DMS79 treated with DMSO at 0.1 percent for 48 hours (cell line): ENCODE measurements at regions not wholly inside any gene's neighbourhood (a gene's known extent, or its start where the extent isn't known, plus 50 kb on each side); places are given as distances from the start of the nearest gene placed in this dataset.
A peak's percentile ranks its signal among the peaks of the same experiment; 100 is the strongest.

ENCODE experiments used
- DNase-seq: peaks from one replicate; lab custom pipeline; 2025; lab: John Stamatoyannopoulos, UW

DNA sequence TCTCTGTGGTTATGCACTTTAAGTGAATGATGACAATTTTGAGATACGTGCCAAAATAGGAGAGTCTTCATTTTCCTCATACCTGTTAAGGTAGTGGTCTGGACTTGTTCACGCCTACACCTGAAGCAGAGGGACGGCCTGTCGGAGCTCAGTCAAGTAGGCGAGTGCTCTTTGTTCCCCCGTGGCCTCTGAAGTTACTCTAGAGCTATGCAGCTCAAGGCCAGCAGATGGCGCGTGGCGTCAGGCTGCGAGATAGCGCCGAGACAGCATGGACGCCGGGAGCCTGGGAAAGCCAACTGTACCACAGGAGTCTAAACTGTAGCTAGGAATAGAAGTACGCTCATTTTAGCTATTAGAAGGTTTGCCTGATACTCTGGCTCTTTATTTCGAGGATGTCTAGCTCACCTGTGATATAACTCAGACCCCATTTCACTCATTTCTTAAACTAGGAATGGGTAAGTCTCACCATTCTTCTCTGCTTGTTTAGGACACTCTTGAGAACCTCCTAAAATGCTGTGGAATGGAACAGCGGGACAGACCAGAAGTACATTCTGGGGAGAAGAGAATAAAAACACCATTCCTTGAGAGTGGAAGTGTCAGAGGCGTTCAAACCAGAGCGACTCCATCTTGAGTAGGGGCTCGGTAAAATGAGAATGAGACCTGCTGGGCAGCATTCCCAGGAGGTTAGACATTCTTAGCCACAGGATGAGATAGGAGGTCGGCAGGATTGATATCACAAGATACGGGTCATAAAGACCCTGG is 267.4 kb upstream of the HMGA2 start:
- DNase-seq = peak; percentile 5

DNA sequence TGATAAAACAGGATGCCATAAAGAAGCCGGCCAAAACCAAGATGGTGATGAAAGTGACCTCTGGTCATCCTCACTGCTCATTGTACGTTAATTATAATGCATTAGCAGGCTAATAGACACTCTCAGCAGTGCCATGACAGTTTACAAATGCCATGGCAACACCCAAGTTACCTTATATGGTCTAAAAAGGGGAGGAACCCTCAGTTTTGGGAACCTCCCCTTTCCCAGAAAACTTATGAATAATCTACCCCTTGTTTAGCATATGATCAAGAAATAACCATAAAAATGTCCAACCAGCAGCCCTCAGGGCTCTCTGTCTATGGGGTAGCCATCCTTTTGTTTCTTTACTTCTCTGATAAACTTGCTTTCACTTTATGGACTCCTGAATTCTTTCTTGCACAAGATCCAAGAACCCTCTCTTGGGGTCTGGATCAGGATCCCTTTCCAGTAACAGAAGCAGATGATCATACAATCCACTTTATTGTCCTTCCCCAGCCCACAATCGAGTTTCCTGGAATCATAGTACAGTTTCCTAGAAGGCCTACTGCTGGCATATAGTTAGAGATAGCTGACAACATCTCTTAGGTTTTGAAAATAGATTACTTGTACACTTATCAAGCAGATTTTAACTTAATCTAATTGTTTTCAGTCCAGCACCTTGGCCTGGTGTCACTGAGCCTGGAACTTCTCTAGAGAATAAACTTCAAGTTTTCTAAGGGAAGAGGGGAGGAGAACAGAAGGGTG is 266.7 kb upstream of the HMGA2 start:
- no peak for DNase-seq

DNA sequence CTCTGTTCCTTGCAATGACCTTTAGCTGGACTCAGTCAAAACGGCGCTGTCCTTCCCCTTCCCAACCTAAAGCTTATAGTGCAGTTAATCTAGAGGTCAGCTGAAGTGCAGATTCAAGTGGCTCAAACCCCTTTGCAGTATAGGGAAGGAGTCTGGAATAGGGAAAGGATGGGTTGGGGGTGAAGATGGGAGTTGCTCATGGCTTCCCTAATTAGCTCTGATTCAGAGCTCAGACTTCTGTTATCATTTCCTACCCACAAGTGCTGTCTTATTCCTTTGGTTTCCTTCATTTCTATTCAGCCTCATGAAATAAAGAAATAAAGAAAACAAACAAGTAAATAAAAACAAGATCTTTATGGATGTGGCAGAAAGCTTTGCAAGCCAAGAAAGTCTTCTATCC is 264.0 kb upstream of the HMGA2 start:
- no peak for DNase-seq

DNA sequence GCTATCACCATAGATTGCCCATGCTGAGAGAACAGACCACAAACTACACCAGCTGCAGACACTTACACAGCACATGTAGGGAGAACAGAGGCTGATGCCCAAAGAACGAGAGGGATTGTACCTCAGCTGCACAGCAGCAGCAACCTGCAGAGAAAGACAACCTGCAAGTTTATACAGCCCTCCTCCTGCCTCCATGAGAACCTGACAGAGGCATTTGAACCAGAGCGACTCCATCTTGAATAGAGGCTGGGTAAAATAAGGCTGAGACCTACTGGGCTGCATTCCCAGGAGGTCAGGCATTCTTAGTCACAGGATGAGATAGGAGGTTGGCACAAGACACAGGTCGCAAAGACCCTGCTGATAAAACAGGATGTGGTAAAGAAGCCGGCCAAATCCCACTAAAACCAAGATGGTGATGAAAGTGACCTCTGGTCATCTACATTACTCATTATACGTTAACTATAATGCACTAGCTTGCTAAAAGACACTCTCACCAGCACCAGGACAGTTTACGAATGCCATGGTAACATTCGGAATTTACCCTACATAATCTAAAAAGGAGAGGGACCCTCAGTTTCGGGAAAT is 262.4 kb upstream of the HMGA2 start:
- no peak for DNase-seq

DNA sequence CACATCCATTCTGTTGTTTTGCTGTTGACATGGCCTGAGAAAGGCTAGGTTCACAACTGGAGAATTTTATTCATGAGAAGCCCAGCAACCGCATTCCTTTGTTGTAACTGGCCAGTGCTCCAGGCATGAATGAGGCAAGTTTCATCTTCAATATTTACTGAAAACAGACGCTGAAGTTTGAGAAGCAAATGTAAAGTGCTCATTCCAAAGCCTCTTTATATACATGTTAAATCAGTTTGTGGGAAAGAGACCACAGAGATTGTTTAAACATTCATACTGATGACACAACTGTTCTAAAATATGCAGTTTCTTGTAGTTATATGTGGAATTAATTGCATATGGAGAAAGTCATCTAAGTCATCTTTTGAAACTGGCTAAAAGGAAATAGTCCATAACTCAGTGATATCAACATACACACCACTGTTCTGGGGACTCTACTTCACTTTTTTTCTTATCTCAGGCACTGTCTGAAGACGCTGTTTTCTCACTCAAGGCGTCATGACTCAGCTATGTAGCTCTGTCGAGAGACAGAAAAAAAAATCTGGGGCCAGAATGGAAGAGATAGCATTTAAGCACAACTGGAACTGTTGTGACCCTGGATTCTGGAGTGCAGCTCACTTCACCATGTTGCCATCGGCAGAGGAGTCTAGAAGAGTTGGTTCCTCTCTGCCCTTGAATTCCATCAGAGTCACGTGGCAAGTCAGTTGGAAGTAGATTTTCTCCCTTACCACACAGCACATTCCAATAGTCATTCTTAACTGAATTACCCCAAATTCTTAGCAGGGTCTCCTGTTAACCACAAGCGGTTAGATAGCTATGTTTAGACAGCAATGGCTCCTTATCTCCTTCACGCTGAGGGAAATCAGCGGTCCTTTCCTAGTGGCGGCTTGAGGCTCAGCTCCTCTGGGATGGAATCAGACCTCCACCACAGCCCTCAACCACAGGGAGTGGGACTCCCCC is 258.4 kb upstream of the HMGA2 start:
- DNase-seq = no peak

DNA sequence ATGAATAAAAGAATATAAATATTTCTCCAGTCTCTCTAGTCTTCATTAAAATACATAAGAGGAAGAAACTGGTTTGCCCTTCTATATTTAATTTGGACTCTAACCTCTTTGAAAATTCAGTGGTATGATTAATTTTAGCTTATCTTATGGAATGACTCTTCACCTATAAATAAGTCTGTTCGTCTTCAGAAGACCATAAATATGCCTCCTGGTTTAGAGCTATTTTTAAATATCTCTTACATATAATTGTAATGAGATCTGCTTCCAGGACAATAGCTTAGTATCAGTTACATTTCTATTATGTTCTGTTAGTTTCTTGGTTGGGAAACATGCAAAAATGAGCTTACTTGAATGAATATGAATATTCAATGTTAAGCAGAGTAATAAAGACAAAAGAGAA is 257.5 kb upstream of the HMGA2 start:
- DNase-seq = no peak

DNA sequence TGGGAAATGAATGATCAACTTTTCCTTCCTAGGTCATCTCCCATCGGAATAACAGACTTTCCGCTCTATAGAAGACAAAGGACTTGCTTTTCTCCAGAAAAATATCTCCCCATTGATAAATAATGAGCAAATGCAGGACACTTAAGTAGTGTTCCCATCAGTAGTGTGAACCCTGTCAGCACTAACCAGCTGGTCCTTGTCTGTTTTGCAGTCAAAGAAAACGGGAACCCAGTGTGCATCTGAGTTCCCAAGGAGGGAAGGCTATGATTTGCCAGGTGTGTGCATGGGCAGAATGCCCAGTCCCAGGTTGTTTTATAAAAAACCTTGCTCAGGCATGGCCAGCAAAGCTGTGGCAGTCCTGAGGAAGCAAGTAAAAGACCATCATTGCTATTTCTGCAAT is 256.5 kb upstream of the HMGA2 start:
- DNase-seq = no peak

DNA sequence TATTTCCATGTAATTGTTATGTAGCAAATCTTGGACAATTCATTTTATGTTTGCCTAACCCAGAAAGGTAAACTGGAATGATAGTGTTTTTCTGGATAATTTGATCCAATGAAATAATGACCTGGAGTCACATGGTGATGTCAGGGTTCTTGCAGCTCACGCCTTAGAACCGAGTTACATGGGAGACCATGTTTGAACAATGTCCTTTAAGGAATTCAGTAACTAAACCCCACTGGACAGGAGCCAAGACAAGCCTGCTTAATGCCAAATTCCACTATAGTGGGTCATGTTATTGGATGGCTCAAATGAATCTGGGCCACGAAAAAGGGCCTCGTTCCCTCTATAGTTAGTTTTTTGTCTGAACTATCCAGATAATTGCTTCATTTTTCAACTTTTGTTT is 255.8 kb upstream of the HMGA2 start:
- DNase-seq = no peak

DNA sequence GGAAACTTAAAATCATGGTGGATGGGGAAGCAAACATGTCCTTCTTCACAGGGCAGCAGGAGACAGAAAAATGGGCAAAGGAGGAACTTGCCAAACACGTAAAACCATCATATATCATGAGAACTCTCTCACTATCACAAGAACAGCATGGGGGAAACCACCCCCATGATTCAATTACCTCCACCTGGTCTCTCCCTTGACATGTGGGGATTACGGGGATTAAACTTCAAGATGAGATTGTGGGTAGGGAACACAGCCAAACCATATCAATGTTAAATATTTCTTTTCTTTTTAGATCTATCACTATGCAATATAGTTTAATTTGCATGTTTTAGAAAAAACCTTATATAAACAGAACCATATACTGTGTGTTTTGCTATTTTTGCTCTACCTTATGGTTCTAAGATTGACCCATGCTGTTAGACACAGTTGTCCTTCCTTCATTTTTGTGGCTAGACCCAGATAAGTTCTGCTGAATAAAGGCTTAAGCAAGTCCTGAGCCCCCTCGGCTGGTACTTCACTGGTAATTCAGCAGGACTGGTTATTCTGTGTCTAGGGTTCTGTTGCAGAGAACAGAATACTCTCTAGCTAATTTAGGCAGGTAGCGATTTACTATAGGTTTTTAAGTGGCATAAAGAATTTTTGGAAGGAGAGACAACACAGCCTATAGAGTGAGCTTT is 253.7 kb upstream of the HMGA2 start:
- DNase-seq = no peak

DNA sequence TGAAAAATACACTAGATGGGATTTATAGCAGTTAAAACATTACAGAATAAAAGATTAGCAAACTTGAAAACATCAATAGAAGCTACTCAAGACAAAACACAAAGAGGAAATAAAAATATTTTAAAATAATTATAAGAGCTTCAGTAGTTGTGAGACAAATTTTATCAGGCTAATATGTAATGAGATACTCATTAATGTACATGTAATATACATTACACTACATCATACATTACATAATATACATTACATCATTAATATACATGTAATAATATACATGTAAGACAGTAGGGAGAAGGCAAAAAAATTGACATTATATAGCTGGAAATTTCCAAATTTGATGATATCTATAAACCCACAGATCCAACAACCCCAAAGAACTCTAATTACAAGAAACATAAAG is 249.4 kb upstream of the HMGA2 start:
- no peak for DNase-seq

DNA sequence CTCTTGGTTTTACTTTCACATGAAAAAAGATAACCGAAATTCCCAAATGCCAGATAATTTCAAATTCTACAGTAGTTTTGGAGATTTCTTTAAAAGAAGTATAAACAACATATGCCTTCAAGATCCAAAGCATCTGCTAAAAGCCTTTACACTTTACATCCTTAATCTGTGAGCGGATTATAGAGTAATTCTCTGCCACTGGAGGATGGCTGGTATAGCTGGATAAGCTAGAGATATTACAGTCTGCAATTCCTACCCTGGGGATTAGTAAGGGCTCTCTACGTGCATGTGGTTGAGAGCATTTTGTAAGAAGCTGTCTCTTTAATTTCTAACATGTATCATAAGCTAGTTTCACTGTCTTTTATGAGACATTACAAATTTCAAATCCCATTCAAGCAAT is 240.3 kb upstream of the HMGA2 start:
- no peak for DNase-seq

DNA sequence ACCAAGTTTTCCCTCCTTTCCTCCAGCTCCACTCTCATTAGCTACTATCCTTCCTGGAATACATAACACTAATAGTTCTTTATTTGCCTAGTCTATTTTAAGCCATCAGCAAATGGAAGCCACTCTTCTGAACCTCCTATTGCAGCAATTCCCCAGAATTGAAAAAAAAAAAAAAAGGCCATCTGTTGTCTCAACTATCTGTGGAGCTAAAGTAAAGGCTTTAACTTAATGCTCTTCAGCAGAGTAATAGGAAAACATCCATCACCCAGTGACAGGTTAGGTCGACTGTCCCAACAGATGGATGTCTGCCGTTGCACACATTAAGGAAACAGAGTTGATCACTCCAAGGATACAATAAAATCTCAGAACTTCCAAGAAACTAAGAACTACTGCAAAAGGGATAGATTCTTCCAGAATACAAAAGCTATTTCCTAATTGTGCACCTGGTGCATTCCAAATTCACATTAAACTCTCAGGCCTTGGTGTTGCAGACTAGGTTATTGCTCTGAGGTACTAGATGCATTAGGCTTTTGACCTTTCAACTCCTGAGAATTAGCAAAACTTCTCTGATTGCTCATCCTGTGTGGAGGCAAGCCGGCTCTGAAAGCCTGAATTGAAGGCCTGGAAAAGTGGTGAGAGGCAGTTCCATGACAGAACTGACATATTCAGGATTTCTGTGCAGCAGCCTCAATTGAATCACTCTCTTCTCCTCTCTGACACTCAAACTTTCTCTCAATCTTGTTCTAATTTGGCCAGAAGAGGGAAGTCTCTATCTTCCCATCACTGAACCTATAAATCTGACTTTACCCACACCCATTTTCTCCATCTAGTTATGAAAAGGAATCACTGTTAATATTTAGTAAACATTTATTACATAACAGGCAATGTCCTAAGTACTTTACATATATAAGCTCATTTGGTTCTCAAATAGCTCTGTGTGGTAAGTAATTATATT is 238.4 kb upstream of the HMGA2 start:
- DNase-seq = no peak

DNA sequence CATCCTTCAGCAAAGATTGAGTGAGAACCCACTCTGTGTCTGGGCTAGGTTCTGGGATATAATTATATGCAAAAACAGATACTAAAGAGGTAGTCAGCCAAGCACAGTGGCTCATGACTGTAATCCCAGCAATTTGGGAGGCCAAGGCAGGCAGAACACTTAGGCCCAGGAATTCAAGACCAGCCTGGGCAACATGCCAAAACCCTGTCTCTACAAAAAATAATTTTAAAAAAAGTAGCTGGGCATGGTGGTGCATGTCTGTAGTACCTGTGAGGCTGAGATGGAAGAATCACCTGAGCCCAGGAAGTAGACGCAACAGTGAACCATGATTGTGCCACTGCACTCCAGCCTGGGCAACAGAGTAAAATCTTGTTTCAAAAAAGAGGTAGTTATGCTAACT is 237.5 kb upstream of the HMGA2 start:
- no peak for DNase-seq

DNA sequence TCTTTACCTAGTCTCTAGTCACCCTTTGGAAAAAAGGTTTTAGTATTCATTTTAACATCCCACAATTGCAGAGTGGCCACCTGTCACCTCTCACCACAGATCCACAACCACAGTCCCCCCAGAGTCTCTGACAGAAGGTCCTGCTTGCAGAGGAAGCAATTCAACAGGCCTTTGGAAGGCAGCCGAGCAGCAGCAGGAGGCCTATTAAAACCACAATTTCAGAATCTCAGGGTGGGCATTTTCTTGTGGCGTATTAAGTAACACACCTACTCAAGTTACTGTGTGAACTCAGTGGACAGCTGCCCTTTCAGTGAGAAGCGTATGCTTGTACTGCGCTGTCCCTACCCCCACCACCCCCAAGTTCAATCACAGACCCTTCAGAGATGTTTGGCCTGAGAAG is 234.0 kb upstream of the HMGA2 start:
- DNase-seq = no peak

DNA sequence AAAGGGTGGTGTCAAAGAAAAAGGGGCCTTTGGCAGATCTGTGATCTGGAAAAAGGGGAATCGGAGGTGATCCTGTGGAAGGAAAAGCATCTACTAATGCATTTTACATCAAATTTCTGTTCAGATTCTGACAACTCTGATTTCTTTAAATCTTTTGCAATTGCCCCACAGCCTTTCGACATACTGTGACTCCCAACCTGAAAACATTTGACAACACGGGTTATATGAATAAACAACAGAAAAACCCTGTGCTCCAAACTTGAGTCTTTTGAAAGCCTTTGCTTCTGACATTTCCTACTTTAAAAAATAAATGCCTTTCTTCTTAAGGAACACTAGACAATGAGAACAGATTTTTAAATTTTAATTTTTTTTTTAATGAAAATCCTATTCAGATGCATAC is 231.9 kb upstream of the HMGA2 start:
- no peak for DNase-seq

DNA sequence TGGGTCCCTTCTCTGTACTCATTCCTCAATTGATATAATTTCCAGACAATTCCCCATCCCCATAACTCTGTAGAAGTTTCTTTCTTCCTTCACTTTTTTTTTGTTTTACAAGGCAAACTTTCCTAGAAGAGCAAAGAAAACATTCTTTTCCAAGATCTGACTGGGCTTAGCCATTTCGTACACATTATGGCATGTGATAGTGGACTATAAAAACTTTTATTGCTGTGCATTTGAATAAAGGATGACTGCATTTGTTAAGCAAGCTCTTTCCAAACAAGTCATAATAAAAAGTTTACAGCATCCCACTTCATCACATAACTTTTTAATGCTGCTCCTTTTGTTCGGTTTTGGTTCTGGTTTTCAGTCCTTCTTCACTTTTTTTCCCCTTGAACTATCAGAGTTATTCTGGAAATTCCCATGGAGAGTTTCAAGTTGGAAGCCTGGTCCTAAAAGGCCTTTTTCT is 231.0 kb upstream of the HMGA2 start:
- no peak for DNase-seq

DNA sequence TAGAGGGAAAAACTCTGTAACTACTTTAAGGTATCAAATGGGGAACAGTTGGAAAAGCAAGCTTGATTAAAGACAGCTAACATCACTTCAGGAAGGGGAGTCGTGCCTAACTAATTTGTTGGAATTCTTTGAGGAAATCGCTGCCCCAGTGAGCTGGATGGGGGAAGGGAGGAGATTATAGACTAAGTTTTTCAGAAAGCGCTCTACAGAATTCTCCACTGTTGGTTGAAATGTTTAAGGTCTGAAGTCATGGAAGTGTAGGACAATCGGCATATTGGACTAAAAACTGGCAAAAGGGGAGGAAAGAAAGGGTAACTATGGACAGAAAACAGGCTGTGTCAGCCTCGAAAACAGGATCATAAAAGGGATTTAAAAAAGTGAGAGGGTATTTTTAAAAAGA is 229.9 kb upstream of the HMGA2 start:
- DNase-seq = no peak

DNA sequence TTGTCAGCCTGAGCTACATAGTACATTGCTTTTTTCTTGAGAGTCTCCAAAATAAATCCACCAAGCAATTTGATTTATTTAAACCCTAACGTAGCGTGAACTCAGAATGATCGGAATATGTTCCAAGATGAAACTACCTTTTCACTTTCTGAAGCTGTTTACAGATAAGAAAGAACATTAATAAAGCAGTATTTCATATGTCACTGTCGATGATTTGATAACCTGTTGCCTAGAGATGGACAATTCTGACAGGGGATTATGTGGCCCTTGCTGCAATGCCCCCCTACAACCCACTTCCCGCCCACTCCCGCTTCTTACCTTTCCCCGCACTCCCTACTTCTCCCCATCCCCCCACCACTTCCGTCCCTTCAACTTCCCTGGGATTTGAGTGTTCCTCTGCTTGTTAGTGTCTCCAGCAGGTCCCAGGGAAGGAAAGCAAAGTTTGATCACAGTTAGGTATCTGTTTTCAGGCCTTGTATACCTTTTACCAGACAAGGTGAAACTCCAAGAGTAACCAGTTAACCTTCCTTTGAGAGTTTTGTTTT is 229.2 kb upstream of the HMGA2 start:
- no peak for DNase-seq

DNA sequence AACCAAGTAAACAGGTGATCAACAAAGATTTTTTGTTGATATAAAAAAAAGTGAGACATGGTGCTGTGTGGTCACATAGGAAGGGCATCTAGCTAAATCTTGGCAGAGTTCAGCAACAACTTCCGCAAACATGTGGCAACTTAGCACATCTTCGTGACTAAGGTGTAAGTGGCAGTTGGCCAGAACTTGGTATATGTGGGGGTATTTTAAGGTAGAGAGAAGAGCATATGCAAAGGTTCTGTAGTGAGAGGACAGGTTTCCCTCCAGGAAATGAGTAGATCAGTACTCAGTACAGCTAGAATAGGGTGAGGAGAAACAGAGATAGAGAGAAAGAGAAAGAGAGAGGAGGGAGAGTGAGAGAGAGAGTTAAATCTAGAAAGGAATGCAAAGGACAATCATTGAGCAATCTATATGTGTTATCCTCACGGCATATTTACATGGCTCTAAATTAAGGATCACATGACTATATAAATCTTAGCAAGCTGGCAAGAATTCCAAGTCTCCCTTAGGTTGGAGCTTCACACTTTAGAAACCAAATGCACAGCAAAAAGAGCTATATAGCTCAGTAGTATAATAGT is 227.7 kb upstream of the HMGA2 start:
- DNase-seq = no peak

DNA sequence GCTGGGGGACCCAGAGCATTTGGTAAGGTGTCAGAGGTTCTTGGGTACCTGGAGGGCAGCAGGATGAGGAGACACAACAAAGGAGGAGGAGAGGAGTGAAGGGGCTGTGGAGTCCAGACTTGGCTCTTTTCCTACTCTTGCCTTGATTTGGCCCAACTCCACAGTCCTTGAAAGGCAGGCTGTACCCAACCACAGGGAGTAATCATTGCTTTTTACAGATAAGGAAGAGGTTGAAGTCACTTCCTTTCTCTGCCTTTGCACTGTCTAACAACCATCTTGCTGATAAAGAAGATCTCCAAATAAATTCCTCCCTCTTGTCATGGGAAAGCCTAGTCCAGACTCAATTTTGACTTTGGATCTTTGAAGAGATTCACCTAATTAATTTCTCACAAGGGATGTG is 226.8 kb upstream of the HMGA2 start:
- no peak for DNase-seq
